Gastrocnemius medialis (tissue), 4 donors: ENCODE measurements at regions not wholly inside any gene's neighbourhood (a gene's known extent, or its start where the extent isn't known, plus 50 kb on each side); places are given as distances from the start of the nearest gene placed in this dataset.

Experiments used
- ATAC-seq, 2 donors: fragments of 150-250 bp; one replicate each; pipeline ENCODE4 v1.9.1; 2016
- DNase-seq, 2 donors: peaks; one replicate each; pipeline ENCODE4 v3.0.0-alpha.2; 2019
- H3K27ac ChIP-seq, 4 donors: fragments of 200-600 bp; sonication (generic); 1 replicate in 1 of 4; 2 replicates in 3 of 4; pipeline ENCODE4 v1.5.1; 2016 to 2018; ENCODE audit warnings: mild to moderate bottlenecking in 2 of 4, moderate library complexity in 1 of 4
- H3K27me3 ChIP-seq, 3 donors: fragments of 200-600 bp; sonication (generic) in 2 of 3; 1 replicate in 1 of 3; 2 replicates in 2 of 3; pipeline versions ENCODE4 v1.5.1 to v1.6.0; 2016 to 2019; ENCODE audit warnings: mild to moderate bottlenecking in 1 of 3, moderate library complexity in 1 of 3
- H3K36me3 ChIP-seq, 2 donors: fragments of 200-600 bp; sonication (generic) in 1 of 2; one replicate each; pipeline ENCODE4 v1.5.1; 2017 to 2018
- H3K4me1 ChIP-seq, 2 donors: fragments of 200-600 bp; sonication (generic) in 1 of 2; one replicate each; pipeline ENCODE4 v1.5.1; 2016 to 2017; ENCODE audit warnings: mild to moderate bottlenecking in 2 of 2
- H3K4me3 ChIP-seq, 4 donors: fragments of 200-600 bp; sonication (generic) in 3 of 4; 1 replicate in 1 of 4; 2 replicates in 3 of 4; pipeline ENCODE4 v1.5.1; 2016 to 2019; ENCODE audit warnings: mild to moderate bottlenecking in 2 of 4
- H3K9me3 ChIP-seq, 3 donors: fragments of 200-600 bp; sonication (generic) in 2 of 3; 1 replicate in 1 of 3; 2 replicates in 2 of 3; pipeline ENCODE4 v1.5.1; 2016 to 2019
- POLR2A ChIP-seq, 2 donors: fragments of 450-650 bp; IDR thresholded peaks; one replicate each; pipeline ENCODE4 v1.6.1; 2017; ENCODE audit warnings: antibody characterized with exemption in 2 of 2, mild to moderate bottlenecking in 2 of 2, moderate library complexity in 2 of 2
- in situ Hi-C, 4 donors: fragments of 200-750 bp; cut with MboI; loops; one replicate each; pipeline versions ENCODE4 v1.15.0 to v1.8.0; 2017; ENCODE audit warnings: low sequenced_read_pairs in 4 of 4
- intact Hi-C: fragments of 100-400 bp; cut with DNase I; formaldehyde crosslinking; loops from one replicate; pipeline ENCODE4 v1.15.1; 2023; ENCODE audit warnings: low total_unique reads
- TF ChIP-seq, protein P1 (sequence below), 5 experiments: fragments of 450-650 bp in 3 of 5; fragments of 200-600 bp in 2 of 5; sonication (generic) in 2 of 5; IDR thresholded peaks in 4 of 5; conservative IDR thresholded peaks in 1 of 5; 1 replicate in 4 of 5; 2 replicates in 1 of 5; pipeline ENCODE4 v1.5.1; 2016 to 2019; ENCODE audit warnings: antibody characterized with exemption in 5 of 5, mild to moderate bottlenecking in 3 of 5, moderate library complexity in 3 of 5

DNA sequence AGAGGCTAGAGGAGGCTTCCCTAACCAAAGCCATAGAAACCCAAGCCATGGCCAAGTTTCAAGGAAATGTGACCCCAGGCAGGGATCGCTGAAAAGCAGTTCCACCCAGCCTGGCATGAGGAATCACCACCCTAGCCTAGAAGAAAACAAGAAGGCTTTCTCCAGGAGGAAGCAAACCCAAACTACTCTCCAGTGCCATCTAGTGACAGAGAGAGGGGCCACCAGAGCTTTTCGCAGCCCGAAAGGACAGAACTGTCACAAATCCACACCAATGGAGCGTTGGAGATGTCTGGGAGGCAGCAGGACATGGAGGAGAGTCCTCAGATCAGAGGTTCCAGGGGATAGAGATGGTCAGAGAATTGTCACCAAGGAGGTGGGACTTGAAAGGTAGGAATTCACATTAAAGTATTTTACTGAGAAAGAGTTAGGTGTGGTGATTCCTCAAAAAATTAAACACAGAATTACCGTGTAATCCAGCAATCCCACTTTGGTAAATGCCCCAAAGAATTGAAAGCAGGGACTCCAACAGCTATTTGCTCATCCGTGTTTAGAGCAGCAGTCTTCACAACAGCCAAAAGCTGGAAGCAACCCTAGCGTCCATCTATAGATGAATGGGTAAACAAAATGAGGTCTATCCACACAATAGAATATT is 67.3 kb upstream of the NUP50 start:
- Histone ChIP-seq H3K4me1 (no peaks in the 10 kb centered on the region), H3K4me3 (no peak overlapping the region), H3K27ac (no peak overlapping the region), H3K36me3 (no peaks in the 10 kb centered on the region), H3K9me3 (no peaks in the 10 kb centered on the region), H3K27me3 (peaks cover 0 to 16% (median 15%) of the 10 kb centered on the region in 3 donors)
- DNase-seq (no peak), ATAC-seq (peak; percentile 42 to 58)
- TF ChIP-seq POLR2A (IDR thresholded peaks at IDR 0.05): no peak
- TF ChIP-seq, protein P1, sequence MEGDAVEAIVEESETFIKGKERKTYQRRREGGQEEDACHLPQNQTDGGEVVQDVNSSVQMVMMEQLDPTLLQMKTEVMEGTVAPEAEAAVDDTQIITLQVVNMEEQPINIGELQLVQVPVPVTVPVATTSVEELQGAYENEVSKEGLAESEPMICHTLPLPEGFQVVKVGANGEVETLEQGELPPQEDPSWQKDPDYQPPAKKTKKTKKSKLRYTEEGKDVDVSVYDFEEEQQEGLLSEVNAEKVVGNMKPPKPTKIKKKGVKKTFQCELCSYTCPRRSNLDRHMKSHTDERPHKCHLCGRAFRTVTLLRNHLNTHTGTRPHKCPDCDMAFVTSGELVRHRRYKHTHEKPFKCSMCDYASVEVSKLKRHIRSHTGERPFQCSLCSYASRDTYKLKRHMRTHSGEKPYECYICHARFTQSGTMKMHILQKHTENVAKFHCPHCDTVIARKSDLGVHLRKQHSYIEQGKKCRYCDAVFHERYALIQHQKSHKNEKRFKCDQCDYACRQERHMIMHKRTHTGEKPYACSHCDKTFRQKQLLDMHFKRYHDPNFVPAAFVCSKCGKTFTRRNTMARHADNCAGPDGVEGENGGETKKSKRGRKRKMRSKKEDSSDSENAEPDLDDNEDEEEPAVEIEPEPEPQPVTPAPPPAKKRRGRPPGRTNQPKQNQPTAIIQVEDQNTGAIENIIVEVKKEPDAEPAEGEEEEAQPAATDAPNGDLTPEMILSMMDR (IDR thresholded peaks at IDR 0.05 in 4 of 5, conservative IDR thresholded peaks at IDR 0.05 in 1 of 5): peak in 3 of 5 experiments; percentile 27 to 59 (median 47)
- in situ Hi-C loops (no loop called here), intact Hi-C loops (no loop called here)

DNA sequence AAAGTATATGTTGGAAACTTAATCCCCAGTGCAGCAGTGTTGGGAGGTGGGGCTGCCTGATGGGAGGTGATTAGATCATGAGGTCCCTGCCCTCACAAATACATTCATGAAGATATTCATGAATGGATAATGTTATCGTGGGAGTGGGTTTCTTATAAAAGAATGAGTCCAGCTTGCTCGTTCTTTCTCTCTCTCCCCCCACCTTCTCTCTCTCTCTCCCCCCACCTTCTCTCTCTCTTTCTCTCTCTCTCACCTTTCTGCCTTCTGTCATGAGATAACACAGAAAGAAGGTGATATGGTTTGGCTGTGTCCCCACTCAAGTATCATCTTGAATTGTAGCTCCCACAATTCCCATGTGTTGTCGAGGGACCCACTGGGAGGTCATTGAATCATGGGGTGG is 66.7 kb upstream of the NUP50 start:
- no peak overlapping the region for H3K4me3 ChIP-seq
- DNase-seq: no peak
- no peak for ATAC-seq
- TF ChIP-seq, protein P1 (IDR thresholded peaks at IDR 0.05 in 4 of 5, conservative IDR thresholded peaks at IDR 0.05 in 1 of 5): no peak
- no peak for TF ChIP-seq POLR2A (IDR thresholded peaks at IDR 0.05)
- H3K36me3 ChIP-seq: no peaks in the 10 kb centered on the region
- no peak overlapping the region for H3K27ac ChIP-seq
- intact Hi-C loops: no loop called here
- H3K4me1 ChIP-seq: no peaks in the 10 kb centered on the region
- in situ Hi-C loops: no loop called here
- peaks cover 0 to 18% (median 18%) of the 10 kb centered on the region in 3 donors for H3K27me3 ChIP-seq
- no peaks in the 10 kb centered on the region for H3K9me3 ChIP-seq

DNA sequence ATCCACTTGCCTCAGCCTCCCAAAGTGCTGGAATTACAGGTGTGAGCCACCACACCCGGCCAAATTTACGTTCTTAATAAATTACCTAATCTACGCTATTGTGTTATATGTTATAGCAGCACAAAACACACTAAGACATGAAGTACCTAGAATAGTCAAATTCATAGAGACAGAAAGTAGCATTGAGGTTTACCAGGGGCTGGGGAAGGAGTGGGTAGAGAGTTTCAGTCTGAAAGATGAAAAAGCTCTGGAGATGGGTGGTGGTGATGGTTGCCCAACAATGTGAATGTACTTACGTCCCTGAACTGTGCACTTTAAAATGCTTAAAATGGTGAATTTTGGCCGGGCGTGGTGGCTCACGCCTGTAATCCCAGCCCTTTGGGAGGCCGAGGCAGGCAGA is 65.7 kb upstream of the NUP50 start:
- intact Hi-C loops (no loop called here), in situ Hi-C loops (no loop called here)
- Histone ChIP-seq H3K36me3 (no peaks in the 10 kb centered on the region), H3K4me3 (no peak overlapping the region), H3K27ac (no peak overlapping the region), H3K9me3 (no peaks in the 10 kb centered on the region), H3K4me1 (no peaks in the 10 kb centered on the region), H3K27me3 (peaks cover 0 to 23% (median 20%) of the 10 kb centered on the region in 3 donors)
- TF ChIP-seq, protein P1 (IDR thresholded peaks at IDR 0.05 in 4 of 5, conservative IDR thresholded peaks at IDR 0.05 in 1 of 5): no peak
- no peak for TF ChIP-seq POLR2A (IDR thresholded peaks at IDR 0.05)
- ATAC-seq (no peak), DNase-seq (no peak)

DNA sequence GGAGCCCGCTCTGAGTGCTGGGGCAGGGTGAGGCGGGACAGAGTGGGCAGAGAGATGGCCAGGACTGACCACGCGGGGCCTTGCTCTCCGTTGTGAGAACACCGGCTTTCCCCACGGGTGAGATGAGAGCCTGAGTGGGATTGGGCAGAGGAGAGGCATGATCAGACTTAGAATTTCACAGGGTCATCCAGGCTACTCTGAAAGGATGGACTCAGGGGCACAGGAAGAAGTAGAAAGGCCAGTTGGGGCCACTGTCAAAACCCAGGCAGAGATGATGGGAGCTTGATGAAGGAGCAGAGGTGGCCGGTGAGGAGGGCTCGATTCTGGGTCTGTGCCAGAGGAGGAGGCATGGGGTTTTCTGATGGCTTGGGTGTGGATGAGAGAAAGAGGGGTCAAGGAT is 63.8 kb upstream of the NUP50 start:
- H3K36me3 ChIP-seq: no peaks in the 10 kb centered on the region
- in situ Hi-C loops: no loop called here
- H3K9me3 ChIP-seq: no peaks in the 10 kb centered on the region
- ATAC-seq (no peak), DNase-seq (no peak)
- no peak overlapping the region for H3K27ac ChIP-seq
- peaks cover 0 to 24% (median 24%) of the 10 kb centered on the region in 3 donors for H3K27me3 ChIP-seq
- no peak overlapping the region for H3K4me3 ChIP-seq
- intact Hi-C loops: no loop called here
- TF ChIP-seq, protein P1 (IDR thresholded peaks at IDR 0.05 in 4 of 5, conservative IDR thresholded peaks at IDR 0.05 in 1 of 5): no peak
- no peak for TF ChIP-seq POLR2A (IDR thresholded peaks at IDR 0.05)
- no peaks in the 10 kb centered on the region for H3K4me1 ChIP-seq
